ENCODE measurements at regions not wholly inside any gene's neighbourhood (a gene's known extent, or its start where the extent isn't known, plus 50 kb on each side); places are given as distances from the start of the nearest gene placed in this dataset.

DNA sequence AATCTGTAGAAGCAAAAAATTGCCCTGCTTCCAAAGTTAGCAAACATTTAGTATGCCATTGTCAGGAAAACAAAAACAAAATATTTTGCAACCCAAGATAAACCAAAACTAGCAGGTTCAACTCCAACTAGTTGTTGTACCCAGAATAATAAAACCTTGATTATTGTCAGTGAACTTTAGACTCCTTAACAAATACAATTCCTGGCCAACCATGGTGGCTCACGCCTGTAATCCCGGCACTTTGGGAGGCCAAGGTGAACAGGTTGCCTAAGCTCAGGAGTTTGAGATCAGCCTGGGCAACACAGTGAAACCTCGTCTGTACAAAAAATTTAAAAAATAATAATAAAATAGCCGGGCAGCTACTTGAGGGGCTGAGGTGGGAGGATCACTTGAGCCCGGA, 53.6 kb upstream of the EPCAM start:
- Mint-ChIP-seq H3K27me3 (no peaks in the 10 kb centered on the region), H3K4me3 (ENCODE audit: low read depth) (no peak overlapping the region), H3K4me1 (ENCODE audit: low read depth) (peaks cover 33% of the 10 kb centered on the region), H3K27ac (no peak overlapping the region), H3K9me3 (ENCODE audit: low read depth) (no peaks in the 10 kb centered on the region), H3K36me3 (ENCODE audit: insufficient read depth) (peaks cover 6% of the 10 kb centered on the region)
- TF ChIP-seq, protein P1, sequence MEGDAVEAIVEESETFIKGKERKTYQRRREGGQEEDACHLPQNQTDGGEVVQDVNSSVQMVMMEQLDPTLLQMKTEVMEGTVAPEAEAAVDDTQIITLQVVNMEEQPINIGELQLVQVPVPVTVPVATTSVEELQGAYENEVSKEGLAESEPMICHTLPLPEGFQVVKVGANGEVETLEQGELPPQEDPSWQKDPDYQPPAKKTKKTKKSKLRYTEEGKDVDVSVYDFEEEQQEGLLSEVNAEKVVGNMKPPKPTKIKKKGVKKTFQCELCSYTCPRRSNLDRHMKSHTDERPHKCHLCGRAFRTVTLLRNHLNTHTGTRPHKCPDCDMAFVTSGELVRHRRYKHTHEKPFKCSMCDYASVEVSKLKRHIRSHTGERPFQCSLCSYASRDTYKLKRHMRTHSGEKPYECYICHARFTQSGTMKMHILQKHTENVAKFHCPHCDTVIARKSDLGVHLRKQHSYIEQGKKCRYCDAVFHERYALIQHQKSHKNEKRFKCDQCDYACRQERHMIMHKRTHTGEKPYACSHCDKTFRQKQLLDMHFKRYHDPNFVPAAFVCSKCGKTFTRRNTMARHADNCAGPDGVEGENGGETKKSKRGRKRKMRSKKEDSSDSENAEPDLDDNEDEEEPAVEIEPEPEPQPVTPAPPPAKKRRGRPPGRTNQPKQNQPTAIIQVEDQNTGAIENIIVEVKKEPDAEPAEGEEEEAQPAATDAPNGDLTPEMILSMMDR (IDR thresholded peaks at IDR 0.05; ENCODE audit: unreplicated experiment) = no peak
- DNase-seq (ENCODE audit: low spot score, unreplicated experiment) = no peak

DNA sequence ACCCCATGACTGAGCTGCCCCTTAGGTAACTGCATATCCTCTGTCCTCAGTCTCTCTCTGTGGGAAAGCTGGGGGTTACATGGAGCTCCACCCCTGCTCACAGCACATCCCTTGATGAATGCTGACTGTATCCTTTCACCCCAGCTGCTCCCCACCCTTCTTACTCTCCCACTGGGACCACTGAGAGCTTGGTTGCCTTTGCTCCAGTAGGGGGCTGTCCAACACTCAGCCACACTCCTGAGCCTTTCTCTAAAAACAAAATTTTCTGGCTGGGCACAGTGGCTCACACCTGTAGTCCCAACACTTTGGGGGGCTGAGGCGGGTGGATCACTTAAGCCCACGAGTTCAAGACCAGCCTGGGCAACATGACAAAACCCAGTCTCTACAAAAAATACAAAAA, 55.4 kb upstream of the EPCAM start:
- TF ChIP-seq, protein P1 (IDR thresholded peaks at IDR 0.05; ENCODE audit: unreplicated experiment) = no peak
- Mint-ChIP-seq H3K27ac (no peak overlapping the region), H3K36me3 (ENCODE audit: insufficient read depth) (peaks cover 6% of the 10 kb centered on the region), H3K4me1 (ENCODE audit: low read depth) (peaks cover 47% of the 10 kb centered on the region), H3K4me3 (ENCODE audit: low read depth) (no peak overlapping the region), H3K27me3 (no peaks in the 10 kb centered on the region), H3K9me3 (ENCODE audit: low read depth) (no peaks in the 10 kb centered on the region)
- no peak for DNase-seq (ENCODE audit: low spot score, unreplicated experiment)

DNA sequence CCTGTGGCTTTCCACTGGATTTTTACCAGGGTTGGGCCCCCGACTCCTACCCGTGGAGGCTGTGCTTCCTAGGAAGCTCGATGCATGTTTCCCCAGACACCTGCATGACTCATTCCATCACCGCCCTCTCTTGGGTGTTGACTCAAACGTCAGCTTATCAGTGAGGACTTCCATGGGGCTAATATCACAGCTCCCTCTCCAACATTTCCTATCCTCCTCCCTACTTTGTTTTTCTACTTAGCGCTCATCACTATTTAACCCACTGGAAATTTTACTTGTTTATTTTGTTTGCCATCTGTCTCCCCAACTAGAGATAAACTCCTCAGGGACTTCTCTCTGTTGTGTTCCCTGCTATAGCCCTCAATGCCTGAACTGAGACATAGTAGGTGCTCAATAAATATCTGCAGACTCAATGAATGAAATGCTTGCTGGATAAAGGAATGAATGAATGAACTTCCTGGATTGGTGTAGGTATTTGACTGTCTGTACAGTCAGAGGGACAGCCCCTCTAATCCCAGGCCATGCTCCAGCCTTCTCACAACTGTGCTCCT, 55.9 kb upstream of the EPCAM start:
- no peaks in the 10 kb centered on the region for H3K27me3 Mint-ChIP-seq
- DNase-seq (ENCODE audit: low spot score, unreplicated experiment) = no peak
- H3K36me3 Mint-ChIP-seq (ENCODE audit: insufficient read depth) = peaks cover 6% of the 10 kb centered on the region
- TF ChIP-seq, protein P1 (IDR thresholded peaks at IDR 0.05; ENCODE audit: unreplicated experiment) = no peak
- no peak overlapping the region for H3K4me3 Mint-ChIP-seq (ENCODE audit: low read depth)
- H3K9me3 Mint-ChIP-seq (ENCODE audit: low read depth) = no peaks in the 10 kb centered on the region
- peaks cover 48% of the 10 kb centered on the region for H3K4me1 Mint-ChIP-seq (ENCODE audit: low read depth)
- H3K27ac Mint-ChIP-seq = peak overlapping the region; percentile 8

DNA sequence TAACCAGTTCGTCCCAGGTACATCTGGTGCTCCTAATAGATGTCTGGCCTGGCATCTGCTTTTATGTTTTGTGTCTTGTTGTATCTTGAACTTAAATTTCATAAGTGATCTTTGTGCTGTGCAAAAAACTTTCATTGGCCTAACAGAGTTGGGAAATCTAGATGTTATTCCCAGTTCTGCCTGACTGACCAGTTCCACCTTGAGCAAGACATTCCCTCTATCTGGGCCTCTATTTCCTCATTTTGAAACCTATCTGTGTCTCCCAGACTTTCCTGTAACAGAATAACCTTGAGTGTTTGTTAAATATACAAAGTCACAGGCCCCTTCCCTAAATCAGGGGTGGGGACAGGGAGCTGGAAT, 56.6 kb upstream of the EPCAM start:
- peak overlapping the region; percentile 31 for H3K27ac Mint-ChIP-seq
- H3K36me3 Mint-ChIP-seq (ENCODE audit: insufficient read depth) = peaks cover 6% of the 10 kb centered on the region
- TF ChIP-seq, protein P1 (IDR thresholded peaks at IDR 0.05; ENCODE audit: unreplicated experiment) = no peak
- no peaks in the 10 kb centered on the region for H3K27me3 Mint-ChIP-seq
- no peak for DNase-seq (ENCODE audit: low spot score, unreplicated experiment)
- no peaks in the 10 kb centered on the region for H3K9me3 Mint-ChIP-seq (ENCODE audit: low read depth)
- H3K4me1 Mint-ChIP-seq (ENCODE audit: low read depth) = peaks cover 51% of the 10 kb centered on the region
- no peak overlapping the region for H3K4me3 Mint-ChIP-seq (ENCODE audit: low read depth)

DNA sequence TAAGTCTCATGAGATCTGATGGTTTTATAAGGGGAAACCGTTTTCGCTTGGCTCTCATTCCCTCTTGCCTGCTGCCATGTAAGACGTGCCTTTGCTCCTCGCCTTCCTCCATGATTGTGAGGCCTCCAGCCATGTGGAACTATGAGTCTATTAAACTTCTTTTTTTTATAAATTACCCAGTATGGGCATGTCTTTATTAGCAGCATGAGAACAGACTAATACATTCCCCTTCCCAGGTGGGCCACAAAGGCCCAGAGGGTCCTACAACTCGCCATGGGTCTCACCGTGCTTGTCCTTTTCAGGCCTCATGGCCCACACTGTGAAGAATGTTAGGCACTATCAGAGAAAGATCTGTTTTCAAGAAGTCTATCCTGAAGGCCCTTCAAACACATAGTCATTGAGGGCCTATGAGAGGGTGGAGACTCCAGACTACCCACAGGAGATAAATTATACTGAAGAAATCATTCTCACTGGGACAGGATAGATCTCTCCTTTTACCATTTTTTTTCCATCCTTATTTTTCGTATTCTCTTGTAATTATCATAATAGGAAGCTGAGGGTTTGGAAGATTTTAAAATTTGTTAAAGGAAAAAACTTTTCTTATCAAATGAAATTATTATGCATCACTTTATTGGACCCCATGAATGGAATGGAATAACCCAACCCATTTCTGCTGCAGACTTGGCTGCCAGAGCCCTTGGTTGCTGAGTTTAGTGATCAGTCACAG, 57.2 kb upstream of the EPCAM start:
- Mint-ChIP-seq H3K27ac (peak overlapping the region; percentile 97), H3K4me3 (ENCODE audit: low read depth) (no peak overlapping the region), H3K27me3 (no peaks in the 10 kb centered on the region), H3K9me3 (ENCODE audit: low read depth) (no peaks in the 10 kb centered on the region), H3K4me1 (ENCODE audit: low read depth) (peaks cover 55% of the 10 kb centered on the region), H3K36me3 (ENCODE audit: insufficient read depth) (peaks cover 4% of the 10 kb centered on the region)
- TF ChIP-seq, protein P1 (IDR thresholded peaks at IDR 0.05; ENCODE audit: unreplicated experiment) = no peak
- DNase-seq (ENCODE audit: low spot score, unreplicated experiment) = no peak
